Cardiac muscle cell (in vitro differentiated cells and primary cell): ENCODE measurements at regions not wholly inside any gene's neighbourhood (a gene's known extent, or its start where the extent isn't known, plus 50 kb on each side); places are given as distances from the start of the nearest gene placed in this dataset.
"Not testable (repeated sequence)": the region's sequence is repeated elsewhere in the genome, so short reads cannot be mapped to it uniquely, and the experiment has no call there.

Experiments
- DNase-seq, 2 donors: peaks; one replicate each; pipeline versions ENCODE4 v3.0.0 to v3.0.0-alpha.2; 2010 to 2017; ENCODE audit warnings: low read depth in 1 of 2, low spot score in 1 of 2
- H3K27ac ChIP-seq: fragments of 200-600 bp; sonication (generic); 2 replicates; pipeline ENCODE4 v1.5.1; 2016
- H3K27me3 ChIP-seq: fragments of 200-600 bp; sonication (generic); 2 replicates; pipeline ENCODE4 v1.6.0; 2016; ENCODE audit warnings: control low read depth
- H3K36me3 ChIP-seq: fragments of 200-600 bp; sonication (generic); 2 replicates; pipeline ENCODE4 v1.5.1; 2016; ENCODE audit warnings: control low read depth
- H3K4me1 ChIP-seq: fragments of 200-600 bp; sonication (generic); 2 replicates; pipeline ENCODE4 v1.8.1; 2017; ENCODE audit warnings: low read depth, mild to moderate bottlenecking, mixed run types
- H3K4me3 ChIP-seq: fragments of 200-600 bp; sonication (generic); 2 replicates; pipeline ENCODE4 v1.5.1; 2016; ENCODE audit warnings: mild to moderate bottlenecking
- H3K9me3 ChIP-seq: fragments of 200-600 bp; sonication (generic); 2 replicates; pipeline ENCODE4 v1.5.1; 2017; ENCODE audit warnings: low read depth, mild to moderate bottlenecking, control low read depth
- CTCF ChIP-seq: IDR thresholded peaks from 2 replicates; pipeline ENCODE4 v1.5.1; 2012; ENCODE audit warnings: low read depth, mild to moderate bottlenecking, low read length

GRCh38 chr7:153564391-153564790, 487.8 kb upstream of the DPP6 start:
- H3K27me3 ChIP-seq: no peaks in the 10 kb centered on the region
- H3K4me3 ChIP-seq: no peak overlapping the region
- no peak overlapping the region for H3K27ac ChIP-seq
- H3K9me3 ChIP-seq: no peaks in the 10 kb centered on the region
- no peak for DNase-seq
- no peaks in the 10 kb centered on the region for H3K36me3 ChIP-seq
- TF ChIP-seq CTCF: no peak
- H3K4me1 ChIP-seq: no peaks in the 10 kb centered on the region

GRCh38 chr7:153566324-153566723, 485.9 kb upstream of the DPP6 start:
- TF ChIP-seq CTCF: no peak
- Histone ChIP-seq H3K4me1 (no peaks in the 10 kb centered on the region), H3K4me3 (no peak overlapping the region), H3K27me3 (no peaks in the 10 kb centered on the region), H3K36me3 (no peaks in the 10 kb centered on the region), H3K27ac (no peak overlapping the region), H3K9me3 (no peaks in the 10 kb centered on the region)
- DNase-seq: no peak

GRCh38 chr7:153567426-153567825, 484.8 kb upstream of the DPP6 start:
- Histone ChIP-seq H3K36me3 (no peaks in the 10 kb centered on the region), H3K27ac (no peak overlapping the region), H3K9me3 (no peaks in the 10 kb centered on the region), H3K4me3 (no peak overlapping the region), H3K4me1 (no peaks in the 10 kb centered on the region), H3K27me3 (no peaks in the 10 kb centered on the region)
- TF ChIP-seq CTCF: no peak
- peak in 1 of 2 donors; percentile 44 for DNase-seq

GRCh38 chr7:153569520-153569919, 482.7 kb upstream of the DPP6 start:
- DNase-seq, H3K9me3 ChIP-seq, H3K27ac ChIP-seq, H3K4me3 ChIP-seq, H3K36me3 ChIP-seq, H3K27me3 ChIP-seq, H3K4me1 ChIP-seq: not testable (repeated sequence)

- no peak for TF ChIP-seq CTCF
- Histone ChIP-seq H3K27ac (no peak overlapping the region), H3K4me1 (no peaks in the 10 kb centered on the region), H3K36me3 (no peaks in the 10 kb centered on the region), H3K27me3 (no peaks in the 10 kb centered on the region), H3K4me3 (no peak overlapping the region), H3K9me3 (no peaks in the 10 kb centered on the region)
- no peak for DNase-seq
These were observed 476.1 kb upstream of the DPP6 start for GRCh38 chr7:153576096-153576495.

- H3K27me3 ChIP-seq: no peaks in the 10 kb centered on the region
- DNase-seq: no peak
- H3K36me3 ChIP-seq: no peaks in the 10 kb centered on the region
- no peak overlapping the region for H3K27ac ChIP-seq
- no peak overlapping the region for H3K4me3 ChIP-seq
- no peaks in the 10 kb centered on the region for H3K9me3 ChIP-seq
- no peak for TF ChIP-seq CTCF
- H3K4me1 ChIP-seq: no peaks in the 10 kb centered on the region
These were observed 470.8 kb upstream of the DPP6 start for GRCh38 chr7:153581419-153581818.
